ENCODE measurements at regions not wholly inside any gene's neighbourhood (a gene's known extent, or its start where the extent isn't known, plus 50 kb on each side); places are given as distances from the start of the nearest gene placed in this dataset.

GRCh38 chrX:27404366-27404765, 58.8 kb downstream of the PPP4R3C start:
- Histone ChIP-seq H4K20me1 (ENCODE audit: insufficient read depth, low read length) (no peaks in the 10 kb centered on the region), H3K9me2 (ENCODE audit: low read depth, low read length) (no peaks in the 10 kb centered on the region), H3K79me2 (ENCODE audit: insufficient read depth, low read length) (no peaks in the 10 kb centered on the region), H2AFZ (ENCODE audit: low read length) (no peak overlapping the region), H3K4me1 (ENCODE audit: insufficient read depth, low read length, severe bottlenecking) (no peaks in the 10 kb centered on the region), H3K4me2 (ENCODE audit: low read length) (no peak overlapping the region), H3F3A (ENCODE audit: insufficient read depth, low read length) (no peaks in the 10 kb centered on the region), H3K9ac (ENCODE audit: low read length) (no peak overlapping the region), H3K36me3 (ENCODE audit: insufficient read depth, low read length) (no peaks in the 10 kb centered on the region), H3K27ac (ENCODE audit: low read depth, low read length, poor library complexity, severe bottlenecking) (no peak overlapping the region), H3K4me3 (ENCODE audit: low read depth, low read length, poor library complexity, severe bottlenecking) (no peak overlapping the region), H3K27me3 (ENCODE audit: insufficient read depth, low read length) (no peaks in the 10 kb centered on the region), H3K9me3 (ENCODE audit: low read length) (no peaks in the 10 kb centered on the region)
- no peak for TF ChIP-seq EZH2 (IDR thresholded peaks at IDR 0.05; ENCODE audit: borderline replicate concordance, low read length)
- TF ChIP-seq CTCF (IDR thresholded peaks at IDR 0.05; ENCODE audit: low read length) = no peak

GRCh38 chrX:27399146-27399456, 64.0 kb downstream of the PPP4R3C start:
- H3K4me3 ChIP-seq (ENCODE audit: low read depth, low read length, poor library complexity, severe bottlenecking) = no peak overlapping the region

GRCh38 chrX:27391623-27392022, 71.5 kb downstream of the PPP4R3C start:
- Histone ChIP-seq H3K4me2 (ENCODE audit: low read length) (no peak overlapping the region), H3K27ac (ENCODE audit: low read depth, low read length, poor library complexity, severe bottlenecking) (no peak overlapping the region), H3K9me3 (ENCODE audit: low read length) (no peaks in the 10 kb centered on the region), H3K4me1 (ENCODE audit: insufficient read depth, low read length, severe bottlenecking) (no peaks in the 10 kb centered on the region), H3K4me3 (ENCODE audit: low read depth, low read length, poor library complexity, severe bottlenecking) (no peak overlapping the region), H3K27me3 (ENCODE audit: insufficient read depth, low read length) (no peaks in the 10 kb centered on the region), H4K20me1 (ENCODE audit: insufficient read depth, low read length) (no peaks in the 10 kb centered on the region), H3K9me2 (ENCODE audit: low read depth, low read length) (no peaks in the 10 kb centered on the region), H3K9ac (ENCODE audit: low read length) (no peak overlapping the region), H3K36me3 (ENCODE audit: insufficient read depth, low read length) (no peaks in the 10 kb centered on the region), H3K79me2 (ENCODE audit: insufficient read depth, low read length) (no peaks in the 10 kb centered on the region), H3F3A (ENCODE audit: insufficient read depth, low read length) (no peaks in the 10 kb centered on the region), H2AFZ (ENCODE audit: low read length) (no peak overlapping the region)
- no peak for TF ChIP-seq EZH2 (IDR thresholded peaks at IDR 0.05; ENCODE audit: borderline replicate concordance, low read length)
- TF ChIP-seq CTCF (IDR thresholded peaks at IDR 0.05; ENCODE audit: low read length) = no peak

More at GRCh38 chrX:27399146-27399456, 64.0 kb downstream of the PPP4R3C start:
- no peaks in the 10 kb centered on the region for H3K27me3 ChIP-seq (ENCODE audit: insufficient read depth, low read length)
- H3K9ac ChIP-seq (ENCODE audit: low read length) = no peak overlapping the region
- H2AFZ ChIP-seq (ENCODE audit: low read length) = no peak overlapping the region
- no peak overlapping the region for H3K27ac ChIP-seq (ENCODE audit: low read depth, low read length, poor library complexity, severe bottlenecking)
- H3K4me2 ChIP-seq (ENCODE audit: low read length) = no peak overlapping the region
- no peaks in the 10 kb centered on the region for H3K9me2 ChIP-seq (ENCODE audit: low read depth, low read length)
- H3K9me3 ChIP-seq (ENCODE audit: low read length) = no peaks in the 10 kb centered on the region
- no peaks in the 10 kb centered on the region for H3K36me3 ChIP-seq (ENCODE audit: insufficient read depth, low read length)
- H3K4me1 ChIP-seq (ENCODE audit: insufficient read depth, low read length, severe bottlenecking) = no peaks in the 10 kb centered on the region
- no peaks in the 10 kb centered on the region for H3K79me2 ChIP-seq (ENCODE audit: insufficient read depth, low read length)
- TF ChIP-seq EZH2 (IDR thresholded peaks at IDR 0.05; ENCODE audit: borderline replicate concordance, low read length) = no peak
- no peak for TF ChIP-seq CTCF (IDR thresholded peaks at IDR 0.05; ENCODE audit: low read length)
- H3F3A ChIP-seq (ENCODE audit: insufficient read depth, low read length) = no peaks in the 10 kb centered on the region
- no peaks in the 10 kb centered on the region for H4K20me1 ChIP-seq (ENCODE audit: insufficient read depth, low read length)

Data from OCI-LY1 (cell line).